OCI-LY7 (cell line): ENCODE measurements at regions not wholly inside any gene's neighbourhood (a gene's known extent, or its start where the extent isn't known, plus 50 kb on each side); places are given as distances from the start of the nearest gene placed in this dataset.

Experiments used
- CTCF ChIP-seq: fragments of 200-600 bp; sonication (generic); conservative IDR thresholded peaks from 2 replicates; pipeline ENCODE4 v1.5.1; 2014; ENCODE audit warnings: mild to moderate bottlenecking, antibody characterized with exemption, low read length, moderate library complexity, mixed read lengths
- EZH2phosphoT487 ChIP-seq: fragments of 200-600 bp; sonication (generic); IDR thresholded peaks from 2 replicates; pipeline ENCODE4 v1.6.1; 2018; ENCODE audit warnings: low read depth, borderline replicate concordance, mild to moderate bottlenecking, mixed run types, antibody characterized with exemption, low read length, moderate library complexity, mixed read lengths

GRCh38 chr17:72177738-72178137 lies 56.9 kb downstream of the SOX9 start:
- TF ChIP-seq CTCF (no peak), EZH2phosphoT487 (no peak)
